DND-41 (cell line): ENCODE measurements at regions not wholly inside any gene's neighbourhood (a gene's known extent, or its start where the extent isn't known, plus 50 kb on each side); places are given as distances from the start of the nearest gene placed in this dataset.

Experiments used
- CTCF ChIP-seq: IDR thresholded peaks from 2 replicates; pipeline ENCODE4 v1.5.1; 2012; ENCODE audit warnings: borderline replicate concordance, low read length, moderate library complexity, mild to moderate bottlenecking; ENCODE audit not compliant: poor library complexity, severe bottlenecking; ENCODE audit errors: extremely low read depth
- EZH2 ChIP-seq: IDR thresholded peaks from 3 replicates; pipeline ENCODE4 v1.6.1; 2012; ENCODE audit warnings: borderline replicate concordance, low read depth, mild to moderate bottlenecking, moderate library complexity, low read length, inconsistent platforms; ENCODE audit not compliant: severe bottlenecking

- no peak for TF ChIP-seq CTCF
- no peak for TF ChIP-seq EZH2
These were observed 137.2 kb downstream of the LRIG2 start for GRCh38 chr1:113210248-113210647.
